ENCODE measurements at regions not wholly inside any gene's neighbourhood (a gene's known extent, or its start where the extent isn't known, plus 50 kb on each side); places are given as distances from the start of the nearest gene placed in this dataset.

- DNase-seq (ENCODE audit: low spot score) = no peak
- CTCF ChIA-PET = no interaction called here
Observed at GRCh38 chr11:116166573-116167465, 606.0 kb downstream of the BUD13 start.

GRCh38 chr11:116164843-116165242 lies 607.9 kb downstream of the BUD13 start:
- ChIA-PET CTCF (no interaction called here), POLR2A (ENCODE audit: low non-redundant PET) (no interaction called here)
- DNase-seq (ENCODE audit: low spot score) = no peak
- H3K27ac ChIP-seq = no peak overlapping the region
- no peak for TF ChIP-seq CTCF (conservative IDR thresholded peaks at IDR 0.05; ENCODE audit: low read depth)

More at GRCh38 chr11:116166573-116167465, 606.0 kb downstream of the BUD13 start:
- POLR2A ChIA-PET (ENCODE audit: low non-redundant PET) = no interaction called here
- no peak overlapping the region for H3K27ac ChIP-seq
- no peak for TF ChIP-seq CTCF (conservative IDR thresholded peaks at IDR 0.05; ENCODE audit: low read depth)

GRCh38 chr11:116162886-116163230 lies 609.9 kb downstream of the BUD13 start:
- ChIA-PET POLR2A (ENCODE audit: low non-redundant PET) (no interaction called here), CTCF (no interaction called here)
- TF ChIP-seq CTCF (conservative IDR thresholded peaks at IDR 0.05; ENCODE audit: low read depth) = no peak
- no peak for DNase-seq (ENCODE audit: low spot score)
- H3K27ac ChIP-seq = no peak overlapping the region

GRCh38 chr11:116162086-116162885 lies 610.5 kb downstream of the BUD13 start:
- DNase-seq (ENCODE audit: low spot score) = no peak
- H3K27ac ChIP-seq = no peak overlapping the region
- ChIA-PET CTCF (no interaction called here), POLR2A (ENCODE audit: low non-redundant PET) (no interaction called here)
- TF ChIP-seq CTCF (conservative IDR thresholded peaks at IDR 0.05; ENCODE audit: low read depth) = no peak

- TF ChIP-seq CTCF (conservative IDR thresholded peaks at IDR 0.05; ENCODE audit: low read depth) = no peak
- H3K27ac ChIP-seq = no peak overlapping the region
- no peak for DNase-seq (ENCODE audit: low spot score)
- ChIA-PET CTCF (no interaction called here), POLR2A (ENCODE audit: low non-redundant PET) (no interaction called here)
Observed at GRCh38 chr11:116148645-116149044, 624.1 kb downstream of the BUD13 start.

- no peak for TF ChIP-seq CTCF (conservative IDR thresholded peaks at IDR 0.05; ENCODE audit: low read depth)
- ChIA-PET CTCF (no interaction called here), POLR2A (ENCODE audit: low non-redundant PET) (no interaction called here)
- H3K27ac ChIP-seq = no peak overlapping the region
- DNase-seq (ENCODE audit: low spot score) = no peak
Observed at GRCh38 chr11:116148056-116148455, 624.7 kb downstream of the BUD13 start.
